D721Med (cell line): ENCODE measurements at regions not wholly inside any gene's neighbourhood (a gene's known extent, or its start where the extent isn't known, plus 50 kb on each side); places are given as distances from the start of the nearest gene placed in this dataset.

ENCODE experiments used
- DNase-seq: peaks from one replicate; pipeline ENCODE4 v3.0.0; 2011; ENCODE audit warnings: low spot score; ENCODE audit not compliant: insufficient read length
- FAIRE-seq: peaks from 2 replicates; lab custom pipeline; 2011; peaks lifted over from hg19 to GRCh38; lab: Jason Lieb, UNC
- CTCF ChIP-seq: IDR thresholded peaks from 2 replicates; pipeline ENCODE4 v1.5.1; 2012; ENCODE audit warnings: mild to moderate bottlenecking, control low read depth; ENCODE audit not compliant: insufficient read depth; ENCODE audit errors: missing control alignments

- FAIRE-seq = no peak
- DNase-seq = no peak
- TF ChIP-seq CTCF = no peak
Measured at GRCh38 chr11:95566211-95566610, 223.4 kb downstream of the FAM76B start.

GRCh38 chr11:95565724-95566141, 223.8 kb downstream of the FAM76B start:
- DNase-seq = peak; percentile 17
- no peak for TF ChIP-seq CTCF
- FAIRE-seq = peak; percentile 68

- FAIRE-seq (no peak), DNase-seq (no peak)
- no peak for TF ChIP-seq CTCF
Measured at GRCh38 chr11:95563859-95564258, 225.7 kb downstream of the FAM76B start.

- FAIRE-seq = no peak
Measured at GRCh38 chr11:95563173-95563572, 226.4 kb downstream of the FAM76B start.

GRCh38 chr11:95562196-95562921, 227.2 kb downstream of the FAM76B start:
- TF ChIP-seq CTCF = no peak
- DNase-seq (no peak), FAIRE-seq (no peak)

More at GRCh38 chr11:95563173-95563572, 226.4 kb downstream of the FAM76B start:
- DNase-seq = no peak
- TF ChIP-seq CTCF = no peak

GRCh38 chr11:95559899-95560298, 229.7 kb downstream of the FAM76B start:
- no peak for TF ChIP-seq CTCF
- DNase-seq (no peak), FAIRE-seq (no peak)

GRCh38 chr11:95557376-95557775, 232.2 kb downstream of the FAM76B start:
- DNase-seq (no peak), FAIRE-seq (no peak)
- no peak for TF ChIP-seq CTCF
